Ascending aorta (tissue), 2 donors: ENCODE measurements at regions not wholly inside any gene's neighbourhood (a gene's known extent, or its start where the extent isn't known, plus 50 kb on each side); places are given as distances from the start of the nearest gene placed in this dataset.
A peak's percentile ranks its signal among the peaks of the same experiment; 100 is the strongest.

Experiments used
- DNase-seq, 2 donors: peaks; one replicate each; pipeline ENCODE4 v3.0.0-alpha.2; 2019; ENCODE audit warnings: low spot score in 2 of 2
- H3K27ac ChIP-seq, 2 donors: fragments of 200-600 bp; sonication (generic); one replicate each; pipeline ENCODE4 v1.5.1; 2016 to 2017; ENCODE audit warnings: mild to moderate bottlenecking in 1 of 2
- H3K27me3 ChIP-seq: fragments of 200-600 bp; sonication (generic); one replicate; pipeline ENCODE4 v1.5.1; 2017
- H3K36me3 ChIP-seq, 2 donors: fragments of 200-600 bp; sonication (generic); one replicate each; pipeline ENCODE4 v1.5.1; 2016
- H3K4me1 ChIP-seq, 2 donors: fragments of 200-600 bp; sonication (generic); one replicate each; pipeline ENCODE4 v1.5.1; 2016 to 2017; ENCODE audit warnings: mild to moderate bottlenecking in 1 of 2
- H3K4me3 ChIP-seq, 2 donors: fragments of 200-600 bp; sonication (generic); one replicate each; pipeline ENCODE4 v1.5.1; 2016 to 2017; ENCODE audit warnings: mild to moderate bottlenecking in 1 of 2
- H3K9me3 ChIP-seq, 2 donors: fragments of 200-600 bp; sonication (generic); one replicate each; pipeline ENCODE4 v1.5.1; 2016
- intact Hi-C: fragments of 100-400 bp; cut with DNase I; formaldehyde crosslinking; loops from one replicate; pipeline ENCODE4 v1.15.1; 2023
- TF ChIP-seq, protein P1 (sequence below), 3 experiments: fragments of 200-600 bp in 2 of 3; fragments of 450-650 bp in 1 of 3; sonication (generic) in 2 of 3; IDR thresholded peaks; one replicate each; pipeline ENCODE4 v1.5.1; 2016 to 2019; ENCODE audit warnings: antibody characterized with exemption in 3 of 3, mild to moderate bottlenecking in 1 of 3, moderate library complexity in 1 of 3

DNA sequence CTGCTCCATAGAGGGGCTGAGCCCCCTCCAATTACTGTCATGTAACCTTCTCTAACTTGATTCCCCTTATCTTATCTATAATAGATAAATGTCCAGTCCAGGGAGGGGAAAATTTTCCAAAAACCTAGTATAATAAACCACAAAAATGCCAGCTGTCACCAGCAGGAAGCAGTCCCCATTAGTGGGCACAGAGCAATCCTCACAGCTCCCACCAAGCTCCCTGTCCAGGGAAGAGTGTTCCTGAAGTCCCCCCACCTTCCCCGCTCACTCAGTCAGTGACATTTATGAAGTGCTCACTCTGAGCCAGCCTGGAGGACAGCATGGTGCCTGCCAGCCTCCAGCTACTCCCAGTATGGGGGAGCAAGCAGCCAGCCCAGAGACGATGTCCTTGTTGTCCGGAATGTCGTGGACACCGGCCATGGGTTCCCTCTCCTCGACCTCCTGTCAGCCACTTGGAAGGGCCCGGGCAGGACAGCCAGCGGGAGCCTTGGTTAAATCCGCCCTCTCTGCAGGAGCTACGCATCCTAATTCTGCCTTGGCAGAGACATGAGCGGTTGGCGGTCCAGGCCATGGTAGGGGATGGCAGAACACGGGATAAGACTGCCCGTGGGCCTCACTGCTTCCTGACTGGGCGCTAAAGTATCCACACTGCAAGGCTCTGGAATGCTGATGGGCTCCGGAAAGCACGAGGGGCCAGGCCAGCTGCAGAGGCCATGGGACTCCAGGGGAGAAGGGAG lies 102.0 kb upstream of the CDH5 start:
- Histone ChIP-seq H3K9me3 (no peaks in the 10 kb centered on the region), H3K4me1 (no peaks in the 10 kb centered on the region), H3K27ac (no peak overlapping the region), H3K27me3 (no peaks in the 10 kb centered on the region), H3K36me3 (no peaks in the 10 kb centered on the region), H3K4me3 (no peak overlapping the region)
- intact Hi-C loops: no loop called here
- TF ChIP-seq, protein P1, sequence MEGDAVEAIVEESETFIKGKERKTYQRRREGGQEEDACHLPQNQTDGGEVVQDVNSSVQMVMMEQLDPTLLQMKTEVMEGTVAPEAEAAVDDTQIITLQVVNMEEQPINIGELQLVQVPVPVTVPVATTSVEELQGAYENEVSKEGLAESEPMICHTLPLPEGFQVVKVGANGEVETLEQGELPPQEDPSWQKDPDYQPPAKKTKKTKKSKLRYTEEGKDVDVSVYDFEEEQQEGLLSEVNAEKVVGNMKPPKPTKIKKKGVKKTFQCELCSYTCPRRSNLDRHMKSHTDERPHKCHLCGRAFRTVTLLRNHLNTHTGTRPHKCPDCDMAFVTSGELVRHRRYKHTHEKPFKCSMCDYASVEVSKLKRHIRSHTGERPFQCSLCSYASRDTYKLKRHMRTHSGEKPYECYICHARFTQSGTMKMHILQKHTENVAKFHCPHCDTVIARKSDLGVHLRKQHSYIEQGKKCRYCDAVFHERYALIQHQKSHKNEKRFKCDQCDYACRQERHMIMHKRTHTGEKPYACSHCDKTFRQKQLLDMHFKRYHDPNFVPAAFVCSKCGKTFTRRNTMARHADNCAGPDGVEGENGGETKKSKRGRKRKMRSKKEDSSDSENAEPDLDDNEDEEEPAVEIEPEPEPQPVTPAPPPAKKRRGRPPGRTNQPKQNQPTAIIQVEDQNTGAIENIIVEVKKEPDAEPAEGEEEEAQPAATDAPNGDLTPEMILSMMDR (IDR thresholded peaks at IDR 0.05): no peak
- peak in 1 of 2 donors; percentile 59 for DNase-seq

GRCh38 chr16:66263973-66264310 lies 102.5 kb upstream of the CDH5 start:
- Histone ChIP-seq H3K4me3 (no peak overlapping the region), H3K4me1 (no peaks in the 10 kb centered on the region), H3K27me3 (no peaks in the 10 kb centered on the region), H3K9me3 (no peaks in the 10 kb centered on the region), H3K36me3 (no peaks in the 10 kb centered on the region), H3K27ac (no peak overlapping the region)
- intact Hi-C loops: no loop called here
- DNase-seq: no peak
- TF ChIP-seq, protein P1 (IDR thresholded peaks at IDR 0.05): no peak

DNA sequence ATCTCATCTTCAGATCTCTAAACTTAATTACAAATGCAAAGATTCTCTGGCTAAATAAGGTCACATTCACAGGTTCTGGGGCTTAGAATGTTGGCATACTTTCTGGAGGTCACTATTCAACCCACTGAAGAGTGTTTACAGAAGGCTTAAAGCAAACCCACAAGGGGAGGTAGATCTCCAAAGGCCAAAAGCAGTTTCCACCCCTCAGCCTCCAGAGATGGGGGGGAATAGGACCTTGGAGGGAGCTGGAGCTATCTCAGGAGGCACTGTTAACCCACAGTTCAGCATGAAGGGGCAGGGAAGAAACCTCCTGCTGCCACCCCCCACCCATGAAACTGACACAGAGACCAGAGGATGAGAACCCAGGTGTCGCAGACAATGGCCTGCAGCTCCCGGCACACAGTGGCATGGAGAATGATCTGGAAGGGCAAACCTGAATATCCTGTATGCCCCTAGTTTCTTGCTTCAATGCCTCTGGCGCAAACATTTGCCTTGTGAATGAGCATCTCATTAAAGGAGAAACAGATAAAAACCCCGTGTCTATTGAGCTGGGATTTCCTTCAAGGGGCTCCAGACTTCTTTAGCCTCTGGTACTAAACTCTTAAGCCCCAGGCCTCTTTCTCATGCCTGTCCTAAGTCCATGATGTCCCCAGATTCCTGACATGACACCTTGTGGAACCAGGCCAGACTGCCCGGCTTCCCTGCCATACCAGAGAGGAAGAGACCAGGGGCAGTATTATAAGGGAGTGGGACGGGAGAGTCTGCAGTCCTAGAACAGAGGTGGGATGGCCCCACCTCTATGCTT lies 103.1 kb upstream of the CDH5 start:
- no peak overlapping the region for H3K4me3 ChIP-seq
- no peaks in the 10 kb centered on the region for H3K9me3 ChIP-seq
- no peaks in the 10 kb centered on the region for H3K36me3 ChIP-seq
- DNase-seq: no peak
- H3K27ac ChIP-seq: no peak overlapping the region
- intact Hi-C loops: no loop called here
- H3K27me3 ChIP-seq: no peaks in the 10 kb centered on the region
- H3K4me1 ChIP-seq: no peaks in the 10 kb centered on the region
- TF ChIP-seq, protein P1 (IDR thresholded peaks at IDR 0.05): no peak

DNA sequence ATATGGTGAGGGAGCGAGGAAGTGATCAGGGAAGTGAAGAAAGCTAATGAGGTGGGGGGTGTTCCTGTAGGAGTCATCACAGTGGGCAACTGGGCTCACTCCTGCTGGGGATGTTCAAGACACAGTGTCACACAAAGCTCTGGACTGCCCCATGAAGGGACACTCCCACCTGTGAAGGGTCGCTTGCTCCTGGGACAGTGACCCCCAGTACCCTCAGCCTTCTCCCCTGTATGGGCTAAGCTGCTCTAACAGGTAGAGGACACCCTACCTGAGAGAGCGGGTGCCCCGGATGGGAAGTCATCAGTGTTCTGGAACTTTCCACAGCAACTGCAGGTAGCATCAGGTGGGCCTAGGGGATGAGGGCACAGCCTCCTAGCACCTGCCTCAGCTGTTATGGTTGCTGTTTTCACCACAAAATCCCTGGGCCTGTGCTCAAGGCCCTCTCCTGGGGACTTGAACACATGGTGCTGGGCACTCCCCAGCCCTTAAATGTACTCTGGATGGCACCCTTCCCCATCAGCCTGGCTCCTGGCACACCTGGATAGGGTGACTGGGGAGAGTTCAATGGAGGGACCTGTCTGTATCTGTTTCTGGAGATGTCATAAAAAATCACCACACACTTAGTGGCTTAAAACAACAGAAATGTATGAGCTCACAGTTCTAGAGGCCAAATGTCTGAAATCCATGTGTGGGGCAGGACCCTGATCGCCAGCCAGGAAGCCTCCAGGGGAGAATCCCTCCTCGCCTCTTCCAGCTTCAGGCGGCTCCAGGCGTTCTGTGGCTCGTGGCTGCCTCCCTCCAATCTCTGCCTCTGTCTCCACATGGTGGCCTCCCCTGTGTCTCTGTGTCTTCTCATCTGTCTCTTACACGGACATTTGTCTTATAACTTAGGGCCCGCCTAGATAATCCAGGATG lies 104.0 kb upstream of the CDH5 start:
- TF ChIP-seq, protein P1 (IDR thresholded peaks at IDR 0.05): no peak
- H3K27ac ChIP-seq: no peak overlapping the region
- intact Hi-C loops: no loop called here
- H3K36me3 ChIP-seq: no peaks in the 10 kb centered on the region
- H3K27me3 ChIP-seq: no peaks in the 10 kb centered on the region
- H3K4me3 ChIP-seq: no peak overlapping the region
- H3K9me3 ChIP-seq: no peaks in the 10 kb centered on the region
- H3K4me1 ChIP-seq: no peaks in the 10 kb centered on the region
- DNase-seq: peak in 1 of 2 donors; percentile 42

GRCh38 chr16:66261826-66262225 lies 104.7 kb upstream of the CDH5 start:
- Histone ChIP-seq H3K36me3 (no peaks in the 10 kb centered on the region), H3K4me1 (no peaks in the 10 kb centered on the region), H3K4me3 (no peak overlapping the region), H3K27ac (no peak overlapping the region), H3K27me3 (no peaks in the 10 kb centered on the region), H3K9me3 (no peaks in the 10 kb centered on the region)
- DNase-seq: no peak
- intact Hi-C loops: no loop called here
- TF ChIP-seq, protein P1 (IDR thresholded peaks at IDR 0.05): no peak
